VCaP (cell line): ENCODE measurements at regions not wholly inside any gene's neighbourhood (a gene's known extent, or its start where the extent isn't known, plus 50 kb on each side); places are given as distances from the start of the nearest gene placed in this dataset.

ENCODE experiments used
- H3K27ac ChIP-seq: fragments of 450-650 bp; 2 replicates; pipeline ENCODE4 v1.5.1; 2017
- TF ChIP-seq, protein P1 (sequence below): fragments of 450-650 bp; conservative IDR thresholded peaks from 2 replicates; pipeline ENCODE4 v1.5.1; 2017; ENCODE audit warnings: mild to moderate bottlenecking, moderate library complexity

DNA sequence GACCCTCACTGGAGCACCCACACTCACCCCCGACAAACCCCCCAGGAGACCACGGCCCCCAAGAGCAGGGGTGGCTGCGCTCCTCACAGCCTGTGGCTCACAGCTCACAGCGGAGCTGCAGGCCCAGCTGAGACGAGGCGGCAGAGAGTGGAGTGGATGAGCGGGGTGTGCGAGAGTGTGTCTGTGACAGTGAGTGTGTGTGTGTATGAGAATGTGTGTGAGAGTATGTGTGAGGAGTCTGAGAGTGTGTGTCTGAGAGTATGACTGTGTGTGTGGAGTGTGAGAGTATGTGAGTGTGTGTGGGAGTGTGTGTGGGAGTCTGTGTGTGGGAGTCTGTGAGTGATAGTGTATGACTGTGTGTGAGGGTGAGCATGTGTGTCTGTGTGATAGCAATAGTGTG, 55.3 kb upstream of the ID2 start:
- TF ChIP-seq, protein P1, sequence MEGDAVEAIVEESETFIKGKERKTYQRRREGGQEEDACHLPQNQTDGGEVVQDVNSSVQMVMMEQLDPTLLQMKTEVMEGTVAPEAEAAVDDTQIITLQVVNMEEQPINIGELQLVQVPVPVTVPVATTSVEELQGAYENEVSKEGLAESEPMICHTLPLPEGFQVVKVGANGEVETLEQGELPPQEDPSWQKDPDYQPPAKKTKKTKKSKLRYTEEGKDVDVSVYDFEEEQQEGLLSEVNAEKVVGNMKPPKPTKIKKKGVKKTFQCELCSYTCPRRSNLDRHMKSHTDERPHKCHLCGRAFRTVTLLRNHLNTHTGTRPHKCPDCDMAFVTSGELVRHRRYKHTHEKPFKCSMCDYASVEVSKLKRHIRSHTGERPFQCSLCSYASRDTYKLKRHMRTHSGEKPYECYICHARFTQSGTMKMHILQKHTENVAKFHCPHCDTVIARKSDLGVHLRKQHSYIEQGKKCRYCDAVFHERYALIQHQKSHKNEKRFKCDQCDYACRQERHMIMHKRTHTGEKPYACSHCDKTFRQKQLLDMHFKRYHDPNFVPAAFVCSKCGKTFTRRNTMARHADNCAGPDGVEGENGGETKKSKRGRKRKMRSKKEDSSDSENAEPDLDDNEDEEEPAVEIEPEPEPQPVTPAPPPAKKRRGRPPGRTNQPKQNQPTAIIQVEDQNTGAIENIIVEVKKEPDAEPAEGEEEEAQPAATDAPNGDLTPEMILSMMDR = no peak
- H3K27ac ChIP-seq = peak overlapping the region; percentile 67

DNA sequence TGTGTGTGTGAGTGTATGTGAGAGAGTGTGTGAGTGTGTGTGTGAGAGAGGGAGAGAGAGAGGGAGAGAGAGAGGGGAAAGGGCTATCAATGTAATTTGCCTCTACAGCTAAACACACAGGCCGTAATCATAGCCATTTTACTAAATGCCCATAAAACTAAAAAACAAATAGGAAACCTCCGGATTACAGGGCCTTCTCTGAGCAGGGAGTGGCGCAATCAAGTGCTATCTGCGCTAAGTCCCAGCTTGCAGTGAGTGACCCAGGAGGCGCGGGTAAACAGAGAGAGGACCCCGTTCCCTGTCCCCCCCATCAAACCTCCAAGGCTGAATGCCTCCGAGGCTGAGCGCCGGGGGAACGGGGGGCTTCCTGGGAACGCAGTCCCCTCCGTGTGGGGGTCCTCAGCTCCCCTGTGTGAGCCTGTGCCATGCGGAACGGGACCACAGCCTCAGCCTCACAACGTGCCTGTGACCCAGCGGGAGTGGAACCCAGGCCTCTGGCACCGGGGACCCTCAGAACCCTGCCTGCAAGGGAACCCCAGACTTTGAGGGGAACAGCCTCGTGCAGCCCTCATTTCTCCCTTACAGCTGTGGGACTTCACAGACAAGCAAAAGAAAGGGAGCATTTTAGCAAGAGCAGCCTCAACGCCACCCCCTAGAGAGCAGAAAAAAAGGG, 54.7 kb upstream of the ID2 start:
- TF ChIP-seq, protein P1 = no peak
- peak overlapping the region; percentile 67 for H3K27ac ChIP-seq

DNA sequence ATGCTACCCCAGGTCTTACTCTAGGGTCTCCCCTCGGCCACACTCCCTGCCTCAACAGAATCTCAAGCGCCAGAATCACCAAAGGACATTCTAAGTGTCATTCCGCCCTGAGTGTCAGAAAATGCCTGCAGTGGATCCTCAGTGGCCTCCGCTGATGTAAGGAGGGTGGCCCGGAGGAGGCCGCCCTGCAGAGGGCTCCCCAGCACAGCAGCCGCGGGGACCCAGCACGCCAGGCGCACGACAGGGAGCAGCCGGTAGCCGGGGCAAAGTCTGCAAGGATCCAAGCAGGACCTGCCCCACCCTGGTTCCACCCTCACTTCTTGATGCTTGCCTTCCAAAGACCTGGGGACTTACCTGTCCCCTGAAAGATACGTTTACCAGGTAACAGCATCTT, 54.2 kb upstream of the ID2 start:
- TF ChIP-seq, protein P1 = no peak

DNA sequence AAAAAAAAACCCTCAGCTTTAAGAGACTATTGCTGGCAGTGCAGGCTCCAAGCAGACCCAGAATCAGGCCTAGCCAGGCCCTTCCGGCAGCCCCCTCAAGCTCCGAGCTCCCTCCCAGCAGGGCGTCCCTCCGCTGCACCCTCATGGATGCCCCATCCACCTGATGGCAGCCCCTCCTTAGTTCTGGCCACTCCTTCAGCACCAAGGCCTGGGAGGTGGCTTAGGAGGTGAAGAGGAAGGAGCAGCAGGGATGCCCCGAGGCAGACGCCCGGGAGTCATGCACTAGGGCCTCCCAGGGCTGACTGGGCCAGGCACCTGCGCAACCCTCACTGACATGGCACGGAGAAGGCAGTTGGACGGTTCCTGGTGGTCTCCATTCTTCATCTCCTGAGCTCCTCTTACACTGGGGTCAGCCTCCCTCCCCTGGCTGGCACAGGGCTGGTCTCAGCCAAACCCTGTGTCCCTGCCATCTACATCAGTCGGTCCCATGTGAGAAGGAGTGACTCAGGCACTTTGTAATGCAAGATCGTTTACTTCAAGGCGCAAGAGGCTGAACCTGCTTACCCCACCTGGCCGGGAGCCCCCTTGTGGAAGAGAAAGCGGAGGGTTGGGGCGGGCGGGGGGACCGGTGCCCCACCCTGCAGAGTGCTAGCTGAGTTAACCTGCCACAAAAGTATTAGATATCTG, 53.5 kb upstream of the ID2 start:
- no peak overlapping the region; the same call in 1 of the 2 replicates for H3K27ac ChIP-seq
- TF ChIP-seq, protein P1 = no peak

More for the DNA sequence above, 54.2 kb upstream of the ID2 start:
- H3K27ac ChIP-seq = peak overlapping the region; percentile 67; the same call in 1 of the 2 replicates

DNA sequence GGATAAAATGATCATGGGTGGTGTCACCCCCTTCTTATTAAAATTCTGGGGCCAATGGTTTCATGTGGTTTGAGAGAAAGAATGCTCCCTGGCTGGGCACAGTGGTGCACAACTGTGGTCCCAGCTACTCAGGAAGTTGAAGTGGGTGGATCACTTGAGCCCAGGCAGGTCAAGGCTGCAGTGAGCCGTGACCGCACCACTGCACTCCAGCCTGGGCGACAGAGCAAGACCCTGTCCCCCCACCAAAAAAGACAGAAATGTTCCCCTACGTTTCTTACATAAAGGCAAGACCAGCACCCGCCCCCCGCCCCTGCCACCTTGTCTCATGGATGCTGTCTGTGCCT, 53.0 kb upstream of the ID2 start:
- TF ChIP-seq, protein P1 = no peak
- no peak overlapping the region for H3K27ac ChIP-seq

DNA sequence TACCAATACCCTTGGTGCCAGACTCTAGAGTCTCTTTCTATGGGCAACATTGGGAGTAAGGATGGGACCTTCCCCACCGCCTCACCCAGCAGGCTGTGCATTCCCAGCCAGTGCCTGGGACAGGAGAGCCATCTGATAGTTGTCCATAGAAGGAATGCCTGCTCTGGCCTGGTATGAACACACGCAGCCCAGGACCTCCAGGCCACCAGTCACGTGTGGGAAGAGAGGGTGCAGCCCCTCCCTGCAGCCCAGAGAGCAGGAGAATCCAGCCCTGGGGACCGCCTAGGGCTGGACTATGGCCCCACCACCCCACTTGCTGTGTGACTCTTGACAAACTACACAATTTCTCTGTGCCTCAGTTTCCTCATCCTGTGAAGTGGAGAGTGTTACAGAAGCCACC, 52.5 kb upstream of the ID2 start:
- no peak overlapping the region for H3K27ac ChIP-seq
- TF ChIP-seq, protein P1 = no peak

DNA sequence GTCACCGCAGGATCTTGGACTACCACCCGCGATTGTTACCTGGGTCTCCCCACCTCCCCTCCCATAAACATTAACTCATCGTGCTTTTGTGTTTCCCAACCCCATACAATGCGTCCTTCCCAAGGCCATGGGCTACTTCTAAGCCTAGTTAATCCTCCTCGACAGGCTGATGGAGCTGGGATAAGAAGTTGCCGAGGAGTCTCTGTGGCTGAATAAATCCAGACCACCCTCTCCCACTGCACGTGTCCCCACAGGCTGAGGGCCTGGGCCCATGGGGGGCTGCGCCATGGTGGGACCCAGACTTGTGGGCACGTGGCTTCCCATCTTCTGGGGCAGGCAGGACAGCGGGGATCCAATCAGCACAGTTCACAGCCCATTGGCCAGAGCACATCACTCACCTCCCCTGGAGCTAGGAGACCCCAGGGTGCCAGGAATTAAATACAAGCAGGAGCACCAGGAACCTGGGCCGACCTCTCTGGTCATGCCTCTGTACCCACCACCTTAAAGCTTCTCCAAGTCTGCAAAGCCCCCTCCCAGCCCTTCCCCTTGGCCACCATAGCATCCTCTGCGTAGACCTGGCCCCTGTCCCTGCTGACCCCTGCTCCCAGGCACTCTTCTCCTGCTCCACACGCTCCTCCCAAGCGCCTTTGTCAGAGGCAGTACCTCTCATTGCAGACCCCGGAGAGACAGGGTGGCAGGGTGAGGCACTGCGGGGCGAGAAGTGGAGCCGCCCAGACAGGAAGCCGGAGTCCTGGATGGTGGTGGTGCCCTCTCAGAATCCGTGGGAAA, 51.0 kb upstream of the ID2 start:
- TF ChIP-seq, protein P1 = no peak
- no peak overlapping the region for H3K27ac ChIP-seq
